Stimulated activated naive CD8-positive, alpha-beta T cell treated with anti-CD3 and anti-CD28 coated beads, Interleukin-15, Interleukin-2, amounts not matched to agents 100 ng/mL and 50 ng/mL, for 24 hours (primary cell): ENCODE measurements at regions not wholly inside any gene's neighbourhood (a gene's known extent, or its start where the extent isn't known, plus 50 kb on each side); places are given as distances from the start of the nearest gene placed in this dataset.
"Not testable (repeated sequence)": the region's sequence is repeated elsewhere in the genome, so short reads cannot be mapped to it uniquely, and the experiment has no call there.

ENCODE experiments used
- H3K27ac Mint-ChIP-seq: one replicate; pipeline ENCODE4 v1.8.0; 2021; ENCODE audit warnings: mild to moderate bottlenecking, mixed read lengths
- H3K27me3 Mint-ChIP-seq: one replicate; pipeline ENCODE4 v1.8.0; 2021; ENCODE audit warnings: mixed read lengths
- H3K36me3 Mint-ChIP-seq: one replicate; pipeline ENCODE4 v1.8.0; 2021; ENCODE audit warnings: low read depth, mixed read lengths
- H3K4me1 Mint-ChIP-seq: one replicate; pipeline ENCODE4 v1.8.0; 2021; ENCODE audit warnings: low read depth, mixed read lengths
- H3K4me3 Mint-ChIP-seq: one replicate; pipeline ENCODE4 v1.8.0; 2021; ENCODE audit warnings: mild to moderate bottlenecking, mixed read lengths
- H3K9me3 Mint-ChIP-seq: one replicate; pipeline ENCODE4 v1.8.0; 2021; ENCODE audit warnings: mixed read lengths

DNA sequence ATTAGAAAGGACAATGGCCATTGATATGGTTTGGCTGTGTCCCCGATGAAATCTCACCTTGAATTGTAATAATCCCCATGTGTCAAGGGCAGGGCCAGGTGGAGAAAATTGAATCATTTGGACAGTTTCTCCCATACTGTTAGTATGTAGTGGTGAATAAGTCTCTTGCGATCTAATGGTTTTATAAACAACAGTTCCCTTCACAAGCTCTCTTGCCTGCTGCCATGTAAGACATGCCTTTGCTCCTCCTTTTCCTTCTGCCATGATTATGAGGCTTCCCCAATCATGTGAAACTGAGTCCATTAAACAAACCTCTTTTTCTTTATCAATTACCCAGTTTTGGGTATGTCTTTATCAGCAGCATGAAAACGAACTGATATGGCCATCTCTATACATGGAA lies 302.7 kb downstream of the SFMBT2 start:
- Mint-ChIP-seq H3K27ac (peak overlapping the region; percentile 0), H3K4me3 (no peak overlapping the region)

DNA sequence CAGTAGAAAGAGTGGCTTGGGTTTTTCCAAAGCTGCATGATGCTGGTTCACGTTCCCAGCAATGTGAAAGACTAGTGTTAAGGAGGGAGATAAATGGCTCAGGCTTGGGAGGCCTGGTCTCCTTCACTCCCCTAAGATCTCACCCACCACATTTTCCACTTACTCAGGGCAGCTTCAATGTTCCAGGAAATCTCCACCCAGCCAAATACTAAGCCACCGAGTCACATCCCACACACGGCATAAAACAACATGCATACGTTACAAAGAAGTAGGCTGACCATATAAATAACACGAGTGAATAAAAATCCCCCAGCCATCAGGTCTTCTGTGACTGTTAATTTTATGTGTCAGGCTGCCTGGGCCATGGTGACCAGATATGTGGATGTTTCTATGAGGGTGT lies 303.5 kb downstream of the SFMBT2 start:
- H3K9me3 Mint-ChIP-seq: peaks cover 4% of the 10 kb centered on the region
- H3K4me3 Mint-ChIP-seq: peak overlapping the region; percentile 8
- H3K27ac Mint-ChIP-seq: peak overlapping the region; percentile 64
- H3K27me3 Mint-ChIP-seq: no peaks in the 10 kb centered on the region
- H3K36me3 Mint-ChIP-seq: no peaks in the 10 kb centered on the region
- H3K4me1 Mint-ChIP-seq: peaks cover 20% of the 10 kb centered on the region

More for the DNA sequence above, 302.7 kb downstream of the SFMBT2 start:
- Mint-ChIP-seq H3K9me3 (peaks cover 4% of the 10 kb centered on the region), H3K36me3 (no peaks in the 10 kb centered on the region), H3K4me1 (peaks cover 20% of the 10 kb centered on the region), H3K27me3 (no peaks in the 10 kb centered on the region)

DNA sequence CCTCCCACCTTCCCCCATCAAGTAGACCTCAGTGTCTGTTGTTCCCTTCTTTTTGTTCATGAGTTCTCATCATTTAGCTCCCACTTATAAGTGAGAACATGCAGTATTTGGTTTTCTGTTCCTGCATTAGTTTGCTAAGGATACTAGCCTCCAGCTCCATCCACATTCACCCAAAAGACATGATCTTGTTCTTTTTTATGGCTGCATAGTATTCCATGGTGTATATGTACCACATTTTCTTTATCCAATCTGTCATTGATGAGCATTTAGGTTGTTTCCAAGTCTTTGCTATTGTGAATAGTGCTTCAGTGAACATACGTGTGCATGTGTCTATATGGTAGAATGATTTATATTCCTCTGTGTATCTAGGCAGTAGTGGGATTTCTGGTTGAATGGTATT lies 306.5 kb downstream of the SFMBT2 start:
- H3K27me3 Mint-ChIP-seq, H3K9me3 Mint-ChIP-seq, H3K36me3 Mint-ChIP-seq, H3K4me3 Mint-ChIP-seq, H3K27ac Mint-ChIP-seq: not testable (repeated sequence)
- H3K4me1 Mint-ChIP-seq: peaks cover 17% of the 10 kb centered on the region

DNA sequence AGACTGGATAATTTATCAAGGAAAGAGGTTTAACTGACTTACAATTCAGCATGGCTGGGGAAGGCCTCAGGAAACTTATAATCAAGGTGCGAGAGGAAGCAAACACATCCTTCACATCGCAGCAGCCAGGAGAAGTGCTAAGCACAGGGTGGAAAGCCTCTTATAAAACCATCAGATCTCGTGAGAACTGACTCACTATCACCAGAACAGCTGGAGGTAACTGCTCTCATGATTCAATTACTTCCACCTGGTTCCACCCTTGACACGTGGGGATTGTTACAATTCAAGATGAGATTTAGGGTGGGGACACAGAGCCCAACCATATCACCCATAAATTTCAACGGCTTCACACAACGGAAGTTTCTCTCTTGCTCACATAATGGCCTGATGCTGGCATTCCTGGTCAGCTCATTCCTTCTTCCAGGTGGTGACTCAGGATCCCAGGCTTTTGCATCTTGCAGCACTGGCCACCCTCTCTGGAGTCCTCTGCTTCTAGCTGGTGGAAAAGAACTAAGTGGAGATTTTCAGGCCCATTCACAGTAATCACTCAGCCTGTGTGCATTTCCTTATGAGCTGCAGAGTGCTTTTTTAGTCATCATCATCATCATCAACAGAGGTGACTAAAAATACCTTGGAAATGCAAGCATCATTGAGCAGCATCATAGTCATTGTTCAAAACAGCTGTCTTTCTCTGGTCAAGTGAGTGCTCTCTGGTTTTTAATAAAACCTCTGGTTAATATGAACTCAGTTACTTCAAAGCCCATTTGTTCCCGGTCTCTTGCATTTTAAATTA lies 308.1 kb downstream of the SFMBT2 start:
- H3K27me3 Mint-ChIP-seq: no peaks in the 10 kb centered on the region
- no peaks in the 10 kb centered on the region for H3K36me3 Mint-ChIP-seq
- H3K4me3 Mint-ChIP-seq: no peak overlapping the region
- H3K4me1 Mint-ChIP-seq: peaks cover 16% of the 10 kb centered on the region
- no peak overlapping the region for H3K27ac Mint-ChIP-seq
- no peaks in the 10 kb centered on the region for H3K9me3 Mint-ChIP-seq

DNA sequence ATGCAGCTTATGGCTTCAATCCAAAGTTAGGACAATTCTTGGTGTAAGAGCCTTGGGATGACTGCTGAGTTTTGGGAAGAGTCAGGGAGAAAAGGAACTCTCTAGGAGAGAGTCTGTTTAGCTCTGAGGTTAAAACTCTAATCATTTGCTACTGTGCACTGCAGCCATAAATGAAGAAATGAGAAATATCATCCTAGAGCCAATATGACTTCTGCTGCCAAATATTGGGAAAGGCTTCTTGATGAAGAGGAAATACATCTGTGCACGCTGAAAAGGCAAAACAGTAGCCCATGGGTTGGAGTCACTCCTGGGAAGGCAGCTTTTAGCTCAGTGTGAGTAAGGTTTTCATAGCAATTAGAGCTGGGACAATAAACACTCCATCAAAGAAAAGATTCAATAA lies 308.8 kb downstream of the SFMBT2 start:
- H3K4me3 Mint-ChIP-seq: no peak overlapping the region
- H3K4me1 Mint-ChIP-seq: peaks cover 10% of the 10 kb centered on the region
- no peaks in the 10 kb centered on the region for H3K27me3 Mint-ChIP-seq
- no peaks in the 10 kb centered on the region for H3K9me3 Mint-ChIP-seq
- no peak overlapping the region for H3K27ac Mint-ChIP-seq
- no peaks in the 10 kb centered on the region for H3K36me3 Mint-ChIP-seq

DNA sequence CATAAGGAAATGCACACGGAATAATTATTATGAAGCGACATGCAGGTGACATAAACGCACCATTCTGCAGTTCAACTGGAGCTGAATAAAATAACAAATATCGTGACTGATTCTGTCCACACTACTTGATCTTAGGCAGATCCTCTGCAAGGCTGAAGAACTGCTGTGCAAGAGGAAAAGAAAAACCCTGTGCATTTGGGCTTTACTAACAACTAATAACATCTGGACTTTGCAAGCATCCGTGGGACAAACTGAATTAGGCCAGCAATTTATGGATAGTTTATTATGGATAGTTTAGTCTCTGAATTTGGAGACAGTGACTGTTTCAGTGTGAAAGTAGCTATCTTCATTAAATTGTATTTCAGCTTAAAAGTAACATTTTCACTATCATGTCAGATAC lies 309.4 kb downstream of the SFMBT2 start:
- Mint-ChIP-seq H3K4me1 (peaks cover 5% of the 10 kb centered on the region), H3K27ac (no peak overlapping the region), H3K36me3 (no peaks in the 10 kb centered on the region), H3K9me3 (no peaks in the 10 kb centered on the region), H3K4me3 (no peak overlapping the region), H3K27me3 (no peaks in the 10 kb centered on the region)

DNA sequence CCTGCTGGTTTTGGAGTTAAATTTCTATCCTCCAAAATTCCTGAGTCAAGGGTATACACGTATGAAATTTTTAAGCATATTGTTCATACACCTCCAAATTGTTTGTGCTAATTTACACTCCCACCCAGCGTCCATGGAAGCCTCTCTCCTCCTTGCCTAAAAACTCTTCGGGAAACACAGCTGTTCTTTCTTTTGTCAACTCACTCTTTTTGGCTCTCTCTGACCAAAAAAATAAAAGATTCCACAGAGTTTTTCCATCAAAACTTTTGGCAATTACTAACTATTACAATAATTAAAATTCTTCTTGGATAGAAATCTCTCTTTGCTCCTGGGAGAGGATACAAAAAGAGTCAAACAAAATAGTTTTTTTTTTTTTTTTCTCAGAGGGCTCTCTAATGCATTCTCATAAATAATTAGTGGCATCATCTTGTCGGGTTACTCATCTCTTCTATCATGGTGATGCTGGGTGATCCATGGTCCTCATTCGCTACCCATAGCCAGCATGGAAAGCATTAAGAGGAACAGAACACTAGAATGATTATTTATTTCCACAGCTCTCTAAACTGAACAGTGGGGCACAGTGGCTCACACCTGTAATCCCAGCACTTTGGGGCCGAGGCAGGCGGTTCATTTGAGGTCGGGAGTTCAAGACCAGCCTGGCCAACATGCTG lies 310.7 kb downstream of the SFMBT2 start:
- Mint-ChIP-seq H3K4me3 (no peak overlapping the region), H3K36me3 (no peaks in the 10 kb centered on the region), H3K27me3 (peaks cover 3% of the 10 kb centered on the region), H3K27ac (no peak overlapping the region), H3K9me3 (no peaks in the 10 kb centered on the region), H3K4me1 (no peaks in the 10 kb centered on the region)

DNA sequence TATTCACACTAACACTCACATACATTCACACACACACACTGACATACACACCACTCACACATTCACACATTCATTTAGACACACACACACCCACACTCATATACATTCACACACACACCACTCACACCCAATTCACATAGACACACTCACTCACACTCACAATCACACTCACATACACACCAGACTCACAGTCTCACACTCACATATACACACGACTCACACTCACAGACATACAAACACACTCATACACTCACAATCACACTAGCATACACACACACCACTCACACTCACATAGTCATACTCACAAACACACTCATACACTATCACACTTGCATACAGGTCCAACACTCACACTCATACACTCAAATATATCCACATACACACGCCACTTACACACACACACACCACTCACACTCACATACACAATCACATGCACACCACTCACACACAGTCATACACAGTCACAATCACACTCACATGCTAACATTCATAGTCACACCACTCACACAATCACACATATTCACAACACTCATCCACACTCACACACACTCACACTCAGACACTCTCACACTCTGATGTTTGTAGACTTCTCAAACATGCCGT lies 312.6 kb downstream of the SFMBT2 start:
- Mint-ChIP-seq H3K27ac (no peak overlapping the region), H3K27me3 (peaks cover 3% of the 10 kb centered on the region), H3K36me3 (no peaks in the 10 kb centered on the region), H3K4me1 (no peaks in the 10 kb centered on the region), H3K9me3 (no peaks in the 10 kb centered on the region), H3K4me3 (no peak overlapping the region)

DNA sequence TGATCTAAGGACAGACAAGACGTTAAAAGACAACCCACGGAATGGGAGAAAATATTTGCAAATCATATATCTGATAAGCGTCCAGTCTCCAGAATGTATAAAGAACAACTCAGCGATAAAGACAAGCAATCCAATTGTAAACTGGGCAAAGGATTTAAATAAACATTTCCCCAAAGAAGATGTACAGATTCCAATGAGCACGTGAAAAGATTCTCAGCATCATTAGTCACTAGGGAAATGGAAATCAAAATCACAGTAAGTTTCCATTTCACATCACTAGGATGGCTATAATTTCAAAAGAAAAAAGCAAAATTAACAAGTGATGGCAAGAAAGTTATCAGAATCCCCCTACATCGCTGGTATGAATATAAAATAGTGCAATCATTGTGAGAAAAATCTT lies 316.1 kb downstream of the SFMBT2 start:
- Mint-ChIP-seq H3K36me3 (no peaks in the 10 kb centered on the region), H3K27me3 (peaks cover 3% of the 10 kb centered on the region), H3K4me3 (no peak overlapping the region)

DNA sequence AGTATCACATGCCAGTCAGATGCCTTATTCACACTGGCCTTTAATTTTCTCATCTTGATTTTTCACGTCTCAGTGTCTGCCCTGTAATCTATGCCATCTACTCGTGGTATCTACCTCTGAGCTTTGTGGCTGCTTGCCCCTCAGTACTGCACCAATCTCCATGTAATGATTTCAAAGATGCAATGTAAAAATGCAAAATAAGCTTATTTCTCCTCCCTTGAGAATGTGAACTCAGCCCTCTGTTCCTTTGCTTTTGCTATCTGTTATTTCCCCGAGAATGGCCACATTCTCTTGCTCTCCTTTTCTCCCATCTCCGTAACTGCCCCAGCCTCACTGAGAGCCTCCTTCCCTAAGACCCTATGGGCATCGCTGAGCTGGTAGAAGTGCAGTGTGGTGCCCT lies 317.5 kb downstream of the SFMBT2 start:
- H3K4me1 Mint-ChIP-seq: no peaks in the 10 kb centered on the region
- H3K4me3 Mint-ChIP-seq: no peak overlapping the region
- H3K9me3 Mint-ChIP-seq: no peaks in the 10 kb centered on the region
- H3K36me3 Mint-ChIP-seq: no peaks in the 10 kb centered on the region
- H3K27me3 Mint-ChIP-seq: peaks cover 3% of the 10 kb centered on the region
- H3K27ac Mint-ChIP-seq: no peak overlapping the region

More for the DNA sequence above, 316.1 kb downstream of the SFMBT2 start:
- Mint-ChIP-seq H3K27ac (no peak overlapping the region), H3K9me3 (no peaks in the 10 kb centered on the region), H3K4me1 (no peaks in the 10 kb centered on the region)

DNA sequence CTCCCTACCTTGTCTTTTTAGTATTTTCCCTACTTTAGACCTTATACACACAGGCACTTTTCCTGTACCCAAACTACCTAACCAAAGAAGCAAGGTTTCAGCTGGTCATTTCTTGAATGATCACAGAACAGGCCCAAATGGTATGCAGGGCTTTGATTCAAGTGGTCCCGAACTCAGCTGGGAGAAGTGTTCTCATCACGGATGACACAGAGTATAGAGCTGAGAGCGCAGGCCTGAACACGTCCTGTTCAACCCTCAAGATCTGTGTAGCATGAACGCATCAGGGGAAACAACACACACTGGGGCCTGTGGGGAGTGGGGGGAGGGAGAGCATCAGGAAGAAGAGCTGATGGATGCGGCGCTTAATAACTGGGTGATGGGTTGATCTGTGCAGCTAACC lies 318.2 kb downstream of the SFMBT2 start:
- Mint-ChIP-seq H3K4me1 (no peaks in the 10 kb centered on the region), H3K9me3 (no peaks in the 10 kb centered on the region), H3K4me3 (no peak overlapping the region), H3K27me3 (peaks cover 3% of the 10 kb centered on the region), H3K27ac (no peak overlapping the region), H3K36me3 (no peaks in the 10 kb centered on the region)

DNA sequence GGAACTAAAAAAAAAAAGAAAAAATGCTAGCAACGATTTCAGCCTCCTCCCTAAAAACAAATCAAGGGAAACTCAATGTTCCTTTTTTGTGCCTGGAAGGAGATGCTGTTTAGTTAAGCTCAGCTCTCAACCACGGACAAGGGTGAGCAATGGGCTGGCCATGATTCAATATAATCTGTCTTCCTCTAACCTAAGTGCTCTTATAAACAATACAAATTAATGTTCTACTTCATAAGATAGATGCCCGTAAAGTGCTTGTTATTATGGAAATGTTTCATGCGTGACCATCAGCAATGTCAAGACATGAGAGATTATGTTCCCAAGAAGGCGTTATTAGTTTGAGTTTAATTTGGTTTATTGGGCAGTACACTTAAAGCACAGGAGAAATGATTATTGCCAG lies 320.3 kb downstream of the SFMBT2 start:
- no peak overlapping the region for H3K27ac Mint-ChIP-seq
- peaks cover 3% of the 10 kb centered on the region for H3K27me3 Mint-ChIP-seq
- H3K4me3 Mint-ChIP-seq: no peak overlapping the region
- H3K4me1 Mint-ChIP-seq: no peaks in the 10 kb centered on the region
- no peaks in the 10 kb centered on the region for H3K36me3 Mint-ChIP-seq
- H3K9me3 Mint-ChIP-seq: no peaks in the 10 kb centered on the region

DNA sequence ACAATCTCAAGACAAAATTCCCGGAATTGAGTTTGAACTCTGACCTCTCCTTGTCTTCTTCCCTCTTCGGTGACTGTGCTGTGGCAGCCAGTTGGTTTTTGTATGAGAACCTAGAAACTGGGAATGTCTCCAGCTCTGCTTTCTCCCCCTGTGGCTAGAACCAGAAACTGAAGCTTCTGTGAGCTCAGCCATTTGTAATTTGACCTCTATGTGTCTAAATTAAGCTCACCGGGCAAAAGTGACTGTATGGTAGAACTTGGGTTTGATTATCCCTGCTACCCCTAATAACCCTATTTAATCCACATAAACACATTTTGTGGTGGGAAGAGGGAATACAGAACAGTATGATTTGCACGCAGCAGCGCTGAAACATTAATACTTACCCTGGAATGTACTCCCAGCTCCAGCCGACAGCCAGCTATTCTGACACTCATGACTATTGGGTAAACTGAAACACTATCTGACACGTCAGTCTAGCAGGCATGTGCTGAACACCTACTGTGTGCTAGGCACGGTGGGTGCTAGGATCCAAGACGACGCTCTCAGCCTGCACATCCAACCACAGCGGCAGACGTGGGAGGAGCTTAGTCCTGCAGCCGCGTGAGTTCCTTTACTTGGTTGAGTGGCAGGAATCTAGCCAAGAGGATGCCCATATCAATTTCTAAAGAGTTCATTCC lies 324.8 kb downstream of the SFMBT2 start:
- Mint-ChIP-seq H3K36me3 (no peaks in the 10 kb centered on the region), H3K4me3 (no peak overlapping the region), H3K4me1 (no peaks in the 10 kb centered on the region), H3K27ac (no peak overlapping the region), H3K27me3 (peaks cover 11% of the 10 kb centered on the region), H3K9me3 (no peaks in the 10 kb centered on the region)

DNA sequence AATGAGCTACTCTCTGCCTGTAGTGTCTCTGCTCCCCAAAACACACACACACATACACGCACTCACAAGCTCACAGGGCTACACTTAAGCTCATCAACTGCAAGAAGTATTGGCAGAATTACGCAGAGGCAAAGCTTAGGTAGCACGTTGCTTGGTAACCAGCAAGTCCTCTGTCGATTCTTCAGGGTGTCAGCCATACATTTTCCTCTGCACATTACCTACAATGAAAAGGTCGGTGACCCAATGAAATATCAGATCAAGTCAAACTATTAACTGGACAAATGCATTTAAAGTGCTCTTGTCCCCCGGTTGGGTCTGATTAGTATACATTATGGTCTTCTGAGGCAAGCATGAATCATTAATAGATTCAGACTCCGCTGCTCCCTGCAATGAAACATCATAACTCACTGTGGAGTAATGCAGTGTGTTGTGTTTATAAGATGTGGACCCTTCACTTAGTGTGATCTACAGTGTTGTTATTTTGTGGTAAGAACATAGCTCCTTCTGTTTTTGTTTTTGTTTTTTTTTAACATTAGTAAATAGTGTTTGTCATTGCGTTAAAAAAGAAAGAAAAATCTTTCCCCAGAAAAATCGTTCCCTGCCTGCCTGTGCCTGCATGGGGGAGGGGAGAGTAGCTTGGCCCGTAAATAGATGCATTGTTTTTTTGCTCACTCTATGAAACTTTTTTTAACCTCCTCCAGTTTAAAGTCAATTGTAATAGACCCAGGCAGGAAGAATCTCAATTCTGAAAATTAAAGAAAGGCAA lies 325.5 kb downstream of the SFMBT2 start:
- no peaks in the 10 kb centered on the region for H3K4me1 Mint-ChIP-seq
- no peaks in the 10 kb centered on the region for H3K36me3 Mint-ChIP-seq
- H3K9me3 Mint-ChIP-seq: no peaks in the 10 kb centered on the region
- no peak overlapping the region for H3K27ac Mint-ChIP-seq
- H3K4me3 Mint-ChIP-seq: no peak overlapping the region
- H3K27me3 Mint-ChIP-seq: peaks cover 13% of the 10 kb centered on the region
